Coronary artery (tissue), 2 donors: ENCODE measurements at regions not wholly inside any gene's neighbourhood (a gene's known extent, or its start where the extent isn't known, plus 50 kb on each side); places are given as distances from the start of the nearest gene placed in this dataset.

Experiments used
- DNase-seq: peaks from one replicate; pipeline ENCODE4 v3.0.0-alpha.2; 2017; ENCODE audit warnings: low spot score
- H3K27ac ChIP-seq, 2 donors: fragments of 200-600 bp; sonication (generic); one replicate each; pipeline ENCODE4 v1.5.1; 2016 to 2019
- H3K4me3 ChIP-seq: fragments of 200-600 bp; sonication (generic); 2 replicates; pipeline ENCODE4 v1.5.1; 2016; ENCODE audit warnings: mild to moderate bottlenecking, moderate library complexity
- CTCF ChIP-seq: fragments of 200-600 bp; sonication (generic); IDR thresholded peaks from one replicate; pipeline ENCODE4 v1.5.1; 2019; ENCODE audit warnings: antibody characterized with exemption

- Histone ChIP-seq H3K27ac (no peak overlapping the region), H3K4me3 (no peak overlapping the region)
- no peak for TF ChIP-seq CTCF
- DNase-seq: no peak
These were observed 130.9 kb upstream of the VPREB1 start for GRCh38 chr22:22113701-22114100.

GRCh38 chr22:22112533-22113294 is 130.1 kb upstream of the TOP3B start:
- no peak for DNase-seq
- Histone ChIP-seq H3K4me3 (no peak overlapping the region), H3K27ac (no peak overlapping the region)
- no peak for TF ChIP-seq CTCF

GRCh38 chr22:22111983-22112382 is 129.4 kb upstream of the TOP3B start:
- no peak for DNase-seq
- no peak for TF ChIP-seq CTCF
- H3K27ac ChIP-seq: no peak overlapping the region

GRCh38 chr22:22111267-22111751 is 128.7 kb upstream of the TOP3B start:
- Histone ChIP-seq H3K27ac (peak overlapping the region in 1 of 2 donors; percentile 53), H3K4me3 (no peak overlapping the region)
- DNase-seq: no peak
- TF ChIP-seq CTCF: no peak

More at GRCh38 chr22:22111983-22112382, 129.4 kb upstream of the TOP3B start:
- no peak overlapping the region for H3K4me3 ChIP-seq

- Histone ChIP-seq H3K27ac (peak overlapping the region in 1 of 2 donors; percentile 53), H3K4me3 (no peak overlapping the region)
- DNase-seq: no peak
- TF ChIP-seq CTCF: peak; percentile 18
These were observed 128.1 kb upstream of the TOP3B start for GRCh38 chr22:22110548-22111266.

- no peak overlapping the region for H3K27ac ChIP-seq
- H3K4me3 ChIP-seq: no peak overlapping the region
- no peak for TF ChIP-seq CTCF
- no peak for DNase-seq
These were observed 127.3 kb upstream of the TOP3B start for GRCh38 chr22:22109693-22110466.
